NCI-H1048 (cell line): ENCODE measurements at regions not wholly inside any gene's neighbourhood (a gene's known extent, or its start where the extent isn't known, plus 50 kb on each side); places are given as distances from the start of the nearest gene placed in this dataset.
"Not testable (repeated sequence)": the region's sequence is repeated elsewhere in the genome, so short reads cannot be mapped to it uniquely, and the experiment has no call there.

Experiments
- DNase-seq: peaks from one replicate; lab custom pipeline; 2025; lab: John Stamatoyannopoulos, UW

DNA sequence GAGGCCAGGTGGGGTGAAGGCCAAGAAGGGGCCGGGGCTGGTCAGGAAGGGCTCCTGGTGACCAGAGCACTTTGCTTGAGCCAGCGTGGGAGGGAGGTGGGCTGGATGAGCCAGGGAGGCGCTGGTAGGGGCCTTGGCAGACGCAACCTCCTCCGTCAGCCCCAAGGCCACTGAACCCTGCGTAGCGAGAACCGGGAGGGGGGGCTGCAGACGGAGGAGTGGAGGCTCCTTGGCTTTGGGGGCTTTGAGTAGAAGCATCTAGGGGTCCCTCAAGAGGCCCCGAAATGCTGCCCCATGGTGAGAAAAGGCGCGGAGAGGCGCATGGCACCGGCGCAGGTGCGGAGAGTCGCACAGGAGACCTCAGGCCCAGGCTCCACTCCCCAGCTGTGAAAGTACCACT, 1888.0 kb upstream of the CDH9 start:
- DNase-seq = no peak

DNA sequence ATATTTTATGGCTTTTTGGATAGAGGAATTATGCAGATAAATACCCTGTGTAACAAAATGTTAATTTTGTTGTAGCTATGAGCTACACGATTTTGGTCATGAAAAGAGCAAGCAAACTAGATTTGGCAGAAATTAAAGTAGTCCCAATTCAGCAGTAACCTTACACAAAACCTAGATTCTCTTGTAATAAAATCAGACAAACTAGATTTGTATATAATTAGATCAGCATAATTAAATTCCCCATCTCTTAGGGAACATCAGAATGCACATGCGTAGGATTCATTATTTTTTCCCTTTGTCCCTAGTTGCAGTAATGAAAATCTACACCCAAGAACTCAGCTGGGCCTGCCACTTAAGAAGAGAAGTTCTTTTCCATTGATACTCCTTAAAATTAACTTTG, 1879.2 kb upstream of the CDH9 start:
- DNase-seq = no peak

DNA sequence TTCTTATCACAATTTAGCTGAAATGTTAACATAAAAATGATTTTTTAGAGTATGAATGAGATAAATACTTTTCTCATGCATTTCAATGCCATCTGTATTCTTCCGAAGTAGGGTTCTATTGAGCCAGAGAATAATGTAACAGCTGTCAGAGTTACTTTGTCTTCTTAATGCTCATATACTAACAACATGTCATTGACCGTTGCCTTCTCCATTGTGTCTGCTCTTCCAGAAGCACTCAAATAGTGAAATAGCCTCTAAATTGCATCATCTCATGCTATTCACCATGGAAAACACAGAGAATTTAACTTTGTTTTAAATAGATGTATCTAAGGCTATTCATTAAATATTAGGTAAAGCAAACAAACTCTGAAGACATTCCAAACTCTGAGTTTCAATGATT, 1875.9 kb upstream of the CDH9 start:
- DNase-seq = no peak

DNA sequence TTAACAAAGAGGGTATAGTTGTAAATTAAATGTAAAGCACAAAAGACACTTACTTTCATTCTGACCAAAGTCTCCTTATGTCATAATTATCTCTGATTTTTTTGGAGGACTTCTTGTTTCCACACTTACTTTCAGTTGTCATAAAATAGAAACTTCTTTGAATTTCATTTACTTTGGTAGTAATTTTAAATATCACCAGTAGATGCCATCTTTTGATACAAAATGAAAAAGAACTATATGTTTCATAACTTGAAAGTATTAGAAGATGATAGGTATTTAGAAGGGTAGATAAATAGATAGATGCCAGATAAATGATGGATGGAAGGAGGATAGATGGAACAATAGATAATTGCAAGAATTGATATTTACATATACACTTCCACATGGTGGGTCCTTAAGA, 1865.3 kb upstream of the CDH9 start:
- DNase-seq = no peak

DNA sequence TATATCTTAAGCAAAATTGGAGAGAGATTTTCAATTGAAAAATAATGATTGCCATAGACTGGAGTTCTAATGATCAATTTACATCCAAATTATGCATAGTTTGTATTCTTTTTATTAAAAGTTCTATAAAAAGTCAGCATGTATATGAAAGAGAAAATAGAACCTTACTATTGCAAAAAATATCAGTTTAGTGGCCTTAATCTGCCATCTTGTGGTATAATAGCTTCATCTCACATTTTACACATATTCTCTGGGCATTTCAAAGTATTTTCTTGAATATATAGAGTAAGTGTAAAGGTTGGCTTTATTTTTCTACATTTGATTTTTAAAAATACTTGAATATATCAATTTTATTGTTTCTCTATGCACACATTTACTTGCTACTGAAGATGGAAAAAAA, 1858.6 kb upstream of the CDH9 start:
- DNase-seq = no peak

DNA sequence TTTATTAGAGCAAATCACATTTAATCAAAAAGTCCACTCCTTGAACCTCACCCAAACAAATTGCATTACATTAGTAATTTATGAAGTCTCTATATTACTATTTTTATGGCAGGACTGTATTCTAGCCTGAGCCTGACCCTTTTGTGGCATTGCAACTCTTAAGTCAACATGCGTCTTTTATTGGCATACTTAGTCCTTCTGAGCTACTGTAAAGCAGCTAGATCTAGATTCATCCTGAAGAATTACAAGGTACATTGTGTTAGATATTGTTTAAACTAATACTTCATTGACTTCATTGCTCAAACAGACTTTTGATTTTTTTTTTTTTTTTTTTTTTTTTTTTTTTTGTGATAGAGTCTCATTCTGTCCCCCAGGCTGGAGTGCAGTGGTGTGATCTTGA, 1842.5 kb upstream of the CDH9 start:
- no peak for DNase-seq

DNA sequence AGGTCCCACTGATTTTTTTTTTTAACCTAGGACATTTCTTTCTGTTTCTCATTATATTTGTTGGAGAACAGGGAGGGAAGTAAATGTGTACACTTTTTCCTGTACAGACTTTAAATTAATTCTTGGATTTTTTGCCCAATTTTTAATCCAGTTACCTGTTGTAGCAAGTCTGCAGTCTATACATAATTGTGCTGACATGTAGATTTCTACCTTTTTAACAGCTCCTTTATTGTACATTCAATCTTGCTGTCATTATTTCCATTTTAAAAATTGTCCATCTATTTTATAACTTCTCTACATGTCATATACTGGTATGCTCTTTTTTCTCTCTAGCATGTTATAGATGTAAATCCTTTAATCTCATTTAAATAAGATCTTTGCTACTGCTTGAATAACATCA, 1838.7 kb upstream of the CDH9 start:
- DNase-seq = no peak

DNA sequence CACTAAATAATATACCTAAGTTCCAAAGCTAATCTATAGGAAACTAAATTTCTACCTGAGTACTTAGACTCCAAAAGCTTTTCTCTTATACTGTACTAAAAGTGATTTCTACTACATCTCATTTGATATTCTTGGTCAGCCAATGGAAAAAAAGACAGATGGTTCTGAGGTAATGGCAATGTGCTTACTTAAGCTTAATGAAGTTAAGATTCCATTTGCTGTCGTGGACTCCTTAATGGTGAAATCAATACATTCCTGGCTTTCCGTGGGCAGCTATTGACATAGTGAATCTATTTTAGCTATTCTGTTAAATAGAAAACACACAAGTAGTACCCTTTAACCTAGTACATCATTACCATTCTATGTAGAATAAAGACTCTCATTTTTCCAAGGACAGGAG, 1825.6 kb upstream of the CDH9 start:
- no peak for DNase-seq

DNA sequence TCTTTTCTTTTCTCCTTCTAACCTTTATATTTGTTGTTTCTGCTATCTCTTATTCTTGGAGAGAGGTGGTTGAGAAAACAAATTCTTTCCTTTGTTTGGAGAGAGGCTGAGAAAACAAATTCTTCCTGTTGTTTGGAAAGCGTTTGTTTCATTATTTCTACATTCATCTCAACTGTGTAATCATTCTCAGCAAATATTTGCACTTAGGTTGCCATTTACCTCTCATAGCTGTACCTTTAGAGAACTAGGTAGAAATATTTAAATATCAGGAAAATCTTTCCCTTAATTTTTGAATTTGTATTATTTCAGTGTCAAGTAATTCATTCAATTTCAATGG, 1824.4 kb upstream of the CDH9 start:
- no peak for DNase-seq

DNA sequence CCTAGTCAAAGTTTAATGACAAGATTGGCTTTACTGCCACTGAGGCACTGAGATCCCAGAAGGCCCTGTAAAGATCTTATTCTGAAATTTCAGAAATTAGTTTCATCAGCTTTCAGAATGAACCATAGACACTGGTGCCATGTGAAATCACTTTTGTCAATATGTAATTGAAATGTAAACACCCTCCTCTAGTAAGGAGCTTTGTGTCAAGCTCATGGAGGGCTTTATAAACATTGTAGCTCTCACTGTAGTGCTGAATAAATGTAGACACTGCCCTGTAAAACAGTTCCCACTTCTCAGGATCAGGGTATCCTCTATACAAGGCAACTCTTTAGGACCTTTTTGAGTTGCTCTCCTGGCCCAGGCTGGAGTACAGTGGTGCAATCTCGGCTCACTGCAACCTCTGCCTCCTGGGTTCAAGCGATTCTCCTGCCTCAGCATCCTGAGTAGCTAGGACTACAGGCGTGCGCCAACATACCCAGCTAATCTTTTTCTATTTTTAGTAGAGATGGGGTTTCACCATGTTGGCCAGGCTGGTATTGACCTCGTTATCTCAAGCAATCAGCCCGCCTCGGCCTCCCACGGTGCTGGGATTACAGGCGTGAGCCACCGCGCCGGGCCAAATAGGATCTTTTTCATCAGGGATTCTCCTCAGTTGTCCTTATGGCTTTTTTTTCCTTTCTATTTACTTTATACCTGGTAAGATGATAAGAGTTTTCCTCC, 1823.9 kb upstream of the CDH9 start:
- no peak for DNase-seq

DNA sequence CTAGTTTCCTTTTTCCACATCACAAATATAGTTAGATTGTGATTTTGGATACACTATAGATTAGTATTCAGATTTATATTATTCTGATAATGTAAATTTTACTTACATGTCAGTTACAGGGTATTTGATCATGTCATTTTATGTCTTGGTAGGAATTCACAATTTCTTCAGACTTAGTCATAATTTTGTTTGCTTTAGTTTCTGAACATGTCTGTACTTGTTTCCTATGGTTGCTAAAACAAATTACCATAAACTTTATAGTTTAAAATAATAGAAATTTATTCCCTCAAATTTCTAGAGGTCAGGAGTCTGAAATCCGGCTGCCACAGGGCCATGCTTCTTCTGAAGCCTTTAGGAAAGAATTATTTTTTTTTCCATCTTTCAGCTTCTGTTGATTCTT, 1817.2 kb upstream of the CDH9 start:
- no peak for DNase-seq

DNA sequence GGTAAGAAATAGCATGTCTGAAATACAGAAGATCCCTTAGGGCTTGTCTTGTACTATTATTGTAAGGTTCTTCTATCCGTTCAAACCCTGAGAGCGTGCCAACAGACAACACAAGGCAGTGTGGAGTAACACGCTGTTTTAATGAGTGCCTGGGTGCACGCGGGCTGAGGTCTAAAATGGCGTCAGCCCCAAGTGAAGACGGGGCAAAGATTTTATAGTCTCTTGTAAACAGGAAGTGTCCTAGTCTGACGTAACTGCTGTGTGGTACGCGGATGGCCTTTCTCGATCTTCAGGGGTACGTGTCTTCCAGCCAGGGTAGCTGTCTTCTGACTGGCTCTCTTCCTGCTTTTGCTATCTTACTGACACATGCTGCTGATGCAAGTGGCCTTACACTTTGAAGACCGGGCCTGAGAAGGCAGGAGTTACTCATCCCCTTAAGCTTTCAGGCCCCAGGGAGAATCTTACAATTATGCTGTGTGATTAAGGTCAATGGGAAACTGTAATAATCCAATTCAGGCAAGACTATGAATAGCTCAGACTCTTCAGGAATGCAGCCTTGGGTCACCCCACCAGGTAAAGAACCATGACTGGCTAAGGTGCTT, 1812.0 kb upstream of the CDH9 start:
- DNase-seq = no peak

DNA sequence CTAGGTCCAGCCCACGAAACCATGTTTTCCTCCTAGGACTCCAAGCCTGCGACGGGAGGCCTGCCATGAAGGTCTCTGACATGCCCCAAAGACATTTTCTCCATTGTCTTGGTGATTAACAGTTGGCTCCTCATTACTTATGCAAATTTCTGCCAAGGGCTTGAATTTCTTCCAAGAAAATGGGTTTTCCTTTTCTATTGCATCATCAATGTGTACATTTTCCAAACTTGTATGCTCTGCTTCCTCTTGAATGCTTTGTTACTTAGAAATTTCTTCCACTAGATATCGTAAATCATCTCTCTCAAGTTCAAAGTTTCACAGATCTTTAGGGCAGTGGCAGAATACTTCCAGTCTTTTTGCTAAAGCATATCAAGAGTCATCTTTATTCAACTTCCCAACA, 1792.7 kb upstream of the CDH9 start:
- no peak for DNase-seq

DNA sequence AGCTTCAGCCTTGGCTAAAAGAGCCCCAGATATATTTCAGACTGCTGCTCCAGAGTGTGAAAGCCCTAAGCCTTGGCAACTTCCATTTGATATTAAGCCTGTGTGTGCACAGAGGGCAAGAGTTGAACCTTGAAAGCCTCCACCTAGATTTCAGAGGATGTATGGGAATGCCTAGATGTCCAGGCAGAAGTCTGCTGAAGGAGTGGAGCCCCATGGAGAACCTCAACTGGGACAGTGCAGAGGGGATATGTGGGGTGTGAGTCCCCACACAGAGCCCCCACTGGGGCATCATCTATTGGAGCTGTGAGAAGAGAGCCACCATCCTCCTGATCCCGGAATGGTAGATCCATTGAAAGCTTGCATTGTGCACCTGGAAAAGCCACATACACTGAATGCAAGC, 1784.8 kb upstream of the CDH9 start:
- DNase-seq = no peak

DNA sequence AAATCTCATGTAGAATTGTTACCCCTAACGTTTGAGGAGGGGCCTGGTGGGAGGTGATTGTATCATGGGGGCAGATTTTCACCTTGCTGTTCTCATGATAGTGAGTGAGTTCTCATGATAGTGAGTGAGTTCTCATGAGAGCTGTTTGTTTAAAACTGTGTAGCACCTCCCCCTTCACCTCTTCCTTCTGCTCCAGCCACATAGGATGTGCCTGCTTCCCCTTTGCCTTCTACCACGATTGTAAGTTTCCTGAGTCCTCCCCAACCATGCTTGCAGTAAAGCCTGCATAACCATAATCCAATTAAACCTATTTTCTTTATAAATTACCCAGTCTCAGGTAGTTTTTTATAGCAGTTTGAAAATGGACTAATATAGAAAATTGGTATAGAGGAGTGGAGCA, 1783.7 kb upstream of the CDH9 start:
- no peak for DNase-seq

DNA sequence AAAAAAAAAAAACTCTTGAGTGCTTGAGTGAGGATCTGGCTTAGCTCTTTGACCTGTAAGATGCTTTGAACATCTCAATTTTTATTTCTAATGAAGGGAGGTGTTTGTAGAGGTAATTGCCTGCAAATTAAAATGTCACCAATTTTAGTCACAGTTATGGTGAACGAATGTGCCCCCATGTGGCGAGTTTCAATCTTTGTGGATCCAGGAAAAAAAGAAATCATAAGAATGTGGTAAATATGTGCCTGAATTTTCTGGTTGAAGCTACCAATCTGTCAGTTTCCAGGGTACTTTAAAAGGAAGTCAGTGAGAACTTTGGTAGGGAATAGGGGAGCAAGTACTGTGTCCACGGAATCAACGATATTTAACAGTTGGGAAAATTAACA, 1772.4 kb upstream of the CDH9 start:
- DNase-seq = no peak

DNA sequence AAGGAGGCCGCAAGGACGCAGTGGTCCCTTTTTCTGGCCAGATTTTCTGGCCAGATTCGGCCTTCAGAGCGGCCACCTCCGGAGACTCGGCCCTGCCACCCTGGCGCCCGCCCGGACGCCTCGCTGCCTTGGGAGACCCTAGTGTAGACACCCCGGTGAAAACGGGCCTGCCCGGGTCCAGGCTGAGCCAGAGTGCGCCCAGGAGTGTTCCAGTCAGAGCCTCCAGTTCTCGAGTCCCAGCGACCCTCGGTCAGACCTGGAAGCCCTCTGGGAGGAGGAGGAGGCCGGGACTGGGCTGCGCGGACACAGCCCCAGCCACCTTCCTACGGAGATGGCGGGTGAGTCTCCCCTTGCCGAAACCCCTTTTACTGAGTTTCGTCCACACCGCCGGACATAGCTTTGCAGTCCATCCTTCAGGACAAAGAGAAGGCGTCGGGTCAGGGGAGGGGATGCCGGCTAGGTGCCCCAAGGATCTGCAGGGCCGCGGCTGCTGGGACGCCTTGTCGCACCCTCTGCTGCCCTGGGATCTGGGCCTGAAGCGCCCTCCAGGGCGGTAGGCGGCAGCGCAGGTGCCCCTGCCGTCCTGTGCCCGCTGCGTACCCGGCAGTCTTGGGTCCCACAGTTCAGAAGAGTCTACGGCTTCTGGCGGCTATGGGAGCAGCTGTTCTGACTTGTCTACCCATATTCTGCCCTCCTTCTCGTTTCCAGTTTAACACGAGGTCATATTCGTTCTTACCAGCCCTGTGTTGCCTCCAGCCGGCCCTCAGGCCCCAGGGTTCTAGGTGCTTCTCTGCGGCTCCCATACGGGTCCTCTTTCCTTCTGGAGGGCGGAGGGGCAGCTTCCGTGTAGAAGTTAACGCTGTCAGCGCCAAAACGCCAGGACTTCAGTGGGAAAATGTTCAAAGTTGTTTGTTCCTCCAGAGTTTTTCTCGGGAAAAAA, 1771.7 kb upstream of the CDH9 start:
- DNase-seq = no peak

DNA sequence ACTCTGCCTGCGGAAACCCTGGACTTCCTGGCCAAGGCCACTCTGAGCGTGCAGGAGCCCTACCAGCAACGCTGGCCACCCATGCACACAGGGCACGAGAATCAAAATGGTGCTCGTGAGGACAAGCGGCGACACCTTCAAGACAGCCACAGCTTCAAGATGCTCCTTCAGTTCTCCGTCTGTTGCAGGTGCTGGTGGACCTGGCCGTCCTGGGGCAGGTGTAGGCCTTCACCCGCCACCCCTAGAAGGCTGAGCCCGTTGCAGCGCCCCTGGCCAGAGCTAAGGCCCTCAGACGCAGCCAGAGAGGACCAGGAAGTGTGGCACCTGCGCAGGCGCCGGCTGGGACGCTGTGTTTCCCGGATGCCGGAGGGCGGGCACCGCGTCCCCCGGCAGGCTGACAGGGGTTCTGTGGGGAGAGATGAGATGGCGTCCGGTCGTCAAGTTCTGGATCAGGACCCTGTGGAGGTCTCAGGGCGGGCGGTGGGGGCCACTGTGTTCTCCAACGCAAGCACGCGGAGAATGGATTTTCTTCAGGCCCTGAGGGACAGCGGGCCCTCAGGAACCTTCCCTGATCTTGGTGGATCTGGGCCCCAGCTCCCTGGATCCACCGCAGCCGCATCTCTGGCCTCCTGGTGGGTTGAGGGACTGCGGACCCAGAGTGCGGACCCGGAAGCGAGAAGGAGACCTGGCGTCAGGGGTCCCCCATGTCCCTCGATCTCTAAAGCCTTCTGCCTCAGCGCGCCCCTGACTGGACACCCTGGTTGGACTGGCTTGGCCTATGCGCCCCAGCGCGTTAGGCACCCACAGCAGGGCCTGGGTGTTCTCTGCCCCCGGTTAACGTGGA, 1770.8 kb upstream of the CDH9 start:
- DNase-seq = no peak

DNA sequence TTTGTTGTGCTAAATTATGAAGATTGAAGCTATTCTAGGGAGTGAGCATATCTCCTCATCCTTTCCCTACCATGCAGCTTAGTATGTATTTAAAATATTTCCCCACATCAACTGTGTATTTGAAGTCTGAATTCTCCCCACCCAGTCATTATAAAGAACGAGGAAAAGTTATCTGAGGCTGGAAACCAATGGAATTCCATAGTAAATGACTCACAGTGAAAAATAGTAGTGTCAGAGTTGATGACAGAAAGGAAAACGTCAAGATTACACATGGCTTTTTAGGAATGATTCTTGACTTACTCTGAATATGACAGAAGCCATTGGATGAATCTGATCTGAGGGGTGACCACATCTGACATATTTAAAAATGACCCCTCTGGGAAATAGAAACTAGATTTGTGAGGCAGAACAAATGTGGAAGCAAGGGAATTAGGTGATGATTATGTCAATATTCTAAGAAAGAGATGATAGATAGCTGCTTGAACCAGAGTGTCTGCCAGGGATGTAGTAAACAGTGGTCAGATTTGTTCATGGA, 1768.9 kb upstream of the CDH9 start:
- no peak for DNase-seq

DNA sequence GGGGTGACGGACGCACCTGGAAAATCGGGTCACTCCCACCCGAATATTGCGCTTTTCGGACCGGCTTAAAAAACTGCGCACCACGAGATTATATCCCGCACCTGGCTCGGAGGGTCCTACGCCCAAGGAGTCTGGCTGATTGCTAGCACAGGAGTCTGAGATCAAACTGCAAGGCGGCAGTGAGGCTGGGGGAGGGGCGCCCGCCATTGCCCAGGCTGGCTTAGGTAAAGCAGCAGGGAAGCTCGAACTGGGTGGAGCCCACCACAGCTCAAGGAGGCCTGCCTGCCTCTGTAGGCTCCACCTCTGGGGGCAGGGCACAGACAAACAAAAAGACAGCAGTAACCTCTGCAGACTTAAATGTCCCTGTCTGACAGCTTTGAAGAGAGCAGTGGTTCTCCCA, 1760.6 kb upstream of the CDH9 start:
- DNase-seq = not testable (repeated sequence)

DNA sequence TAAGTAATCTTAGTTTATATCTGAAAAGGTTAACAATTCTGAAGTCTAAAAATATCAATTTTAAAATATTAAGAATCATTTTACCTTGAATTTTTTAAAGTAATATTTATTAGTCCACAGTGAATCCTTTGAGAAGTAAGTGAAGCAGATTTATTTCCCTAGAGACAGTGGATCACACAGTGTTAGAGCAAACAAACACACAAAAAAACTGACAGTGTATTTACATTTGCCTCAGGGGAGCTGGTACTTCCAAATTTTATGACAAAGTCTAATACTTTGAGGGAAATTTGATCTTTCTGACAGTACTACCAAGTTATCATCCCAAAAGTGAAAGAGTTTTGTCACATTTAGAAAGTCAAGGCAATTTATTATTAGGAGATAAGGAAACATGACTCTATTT, 1750.6 kb upstream of the CDH9 start:
- DNase-seq = no peak

DNA sequence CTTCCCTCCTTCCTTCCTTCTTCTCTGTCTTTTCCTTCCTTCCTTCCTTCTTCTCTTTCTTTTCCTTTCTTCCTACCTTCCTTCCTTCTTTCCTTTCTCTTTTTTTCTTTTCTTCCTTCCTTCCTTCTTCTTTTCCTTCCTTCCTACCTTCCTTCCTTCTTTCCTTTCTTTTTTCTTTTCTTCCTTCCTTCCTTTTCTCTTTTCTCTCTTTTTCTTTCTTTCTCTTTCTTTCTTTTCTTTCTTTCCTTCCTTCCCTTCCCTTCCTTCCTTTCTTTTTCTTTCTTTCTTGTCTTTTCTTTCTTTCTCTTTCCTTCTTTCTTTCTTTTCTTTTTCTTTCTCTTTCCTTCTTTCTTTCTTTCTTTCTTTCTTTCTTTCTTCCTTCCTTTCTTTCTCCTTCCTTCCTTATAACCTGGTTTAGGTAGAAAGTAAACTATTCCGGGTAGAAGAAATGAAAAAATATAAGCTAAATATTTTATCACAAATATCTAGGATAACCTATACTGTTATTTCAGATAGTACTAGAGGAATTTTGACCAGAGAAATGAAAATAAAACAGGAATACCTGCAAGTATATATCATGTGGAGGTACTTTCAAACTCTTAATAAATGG, 1741.8 kb upstream of the CDH9 start:
- DNase-seq = no peak
